PC-9 (cell line): ENCODE measurements at regions not wholly inside any gene's neighbourhood (a gene's known extent, or its start where the extent isn't known, plus 50 kb on each side); places are given as distances from the start of the nearest gene placed in this dataset.

Experiments
- CTCF ChIP-seq: fragments of 200-600 bp; sonication (generic); conservative IDR thresholded peaks from 2 replicates; pipeline ENCODE4 v1.6.1; 2017; ENCODE audit warnings: mixed run types, antibody characterized with exemption, mild to moderate bottlenecking, moderate library complexity
- EZH2 ChIP-seq: fragments of 200-600 bp; sonication (generic); IDR thresholded peaks from 2 replicates; pipeline ENCODE4 v1.8.0; 2017; ENCODE audit warnings: antibody characterized with exemption, low read depth

- TF ChIP-seq CTCF (peak; percentile 40; the same call in 1 of the 2 replicates), EZH2 (no peak)
Observed at GRCh38 chr9:82532504-82533180, 530.3 kb downstream of the RASEF start.
